NOMO-1 treated with dmso at 0.1 percent for 144 hours (cell line): ENCODE measurements at regions not wholly inside any gene's neighbourhood (a gene's known extent, or its start where the extent isn't known, plus 50 kb on each side); places are given as distances from the start of the nearest gene placed in this dataset.

Experiments
- DNase-seq: peaks from one replicate; lab custom pipeline; 2025; ENCODE audit not compliant: unreplicated experiment; lab: John Stamatoyannopoulos, UW

DNA sequence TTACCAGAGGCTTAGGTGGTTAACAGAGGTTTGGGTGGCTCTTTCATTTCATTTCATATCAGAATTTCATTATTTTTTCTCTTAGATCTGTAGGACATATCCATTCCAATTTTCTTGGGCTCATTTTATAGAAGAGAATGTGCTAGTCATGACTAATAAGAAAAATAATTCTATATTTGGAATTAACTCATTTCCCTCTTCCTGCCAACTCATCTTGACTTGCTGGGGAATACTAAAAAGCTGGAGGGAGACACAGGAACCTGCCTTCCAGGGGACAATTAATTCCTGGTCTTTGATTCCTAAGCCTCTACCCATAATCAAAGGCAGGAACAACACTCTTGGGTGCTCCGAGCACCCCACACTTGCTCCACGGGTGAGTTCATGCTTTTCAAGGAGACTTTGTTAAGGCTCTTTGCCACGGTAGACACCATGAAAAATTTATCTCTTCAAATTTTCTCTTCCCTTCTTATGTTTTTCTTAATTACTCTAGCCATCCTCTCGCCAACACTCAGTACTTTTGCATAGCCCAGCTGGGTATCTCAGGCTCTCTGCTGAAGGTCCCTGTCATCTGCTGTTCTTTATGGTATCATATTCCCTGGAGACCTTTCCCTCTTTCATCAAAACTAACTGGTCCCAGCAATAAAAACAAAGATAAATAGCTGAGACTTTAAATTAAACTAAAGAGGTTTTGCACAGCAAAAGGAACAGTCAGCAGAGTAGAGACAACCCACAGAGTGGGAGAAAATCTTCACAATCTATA, 273.9 kb downstream of the NPR3 start:
- DNase-seq = no peak

DNA sequence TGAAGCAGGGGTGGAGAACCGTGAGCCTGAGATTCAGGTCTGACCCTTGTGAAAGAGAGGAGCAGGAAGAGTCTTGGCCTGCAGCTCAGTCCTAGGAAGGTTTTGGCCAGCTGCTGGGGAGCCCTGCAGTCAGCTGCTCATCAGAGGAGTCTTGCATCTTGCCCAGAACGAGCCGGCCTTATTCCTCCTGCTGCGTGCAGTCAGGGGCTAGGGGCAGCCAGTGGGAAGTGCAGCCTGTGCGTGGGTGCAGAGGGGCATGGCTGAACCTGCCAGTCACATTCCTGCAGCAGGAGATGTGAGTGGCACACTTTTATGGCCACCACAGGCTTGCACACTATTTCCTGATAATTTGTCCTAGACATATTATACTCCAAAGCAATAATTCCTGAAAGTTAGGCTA, 278.7 kb downstream of the NPR3 start:
- no peak for DNase-seq

DNA sequence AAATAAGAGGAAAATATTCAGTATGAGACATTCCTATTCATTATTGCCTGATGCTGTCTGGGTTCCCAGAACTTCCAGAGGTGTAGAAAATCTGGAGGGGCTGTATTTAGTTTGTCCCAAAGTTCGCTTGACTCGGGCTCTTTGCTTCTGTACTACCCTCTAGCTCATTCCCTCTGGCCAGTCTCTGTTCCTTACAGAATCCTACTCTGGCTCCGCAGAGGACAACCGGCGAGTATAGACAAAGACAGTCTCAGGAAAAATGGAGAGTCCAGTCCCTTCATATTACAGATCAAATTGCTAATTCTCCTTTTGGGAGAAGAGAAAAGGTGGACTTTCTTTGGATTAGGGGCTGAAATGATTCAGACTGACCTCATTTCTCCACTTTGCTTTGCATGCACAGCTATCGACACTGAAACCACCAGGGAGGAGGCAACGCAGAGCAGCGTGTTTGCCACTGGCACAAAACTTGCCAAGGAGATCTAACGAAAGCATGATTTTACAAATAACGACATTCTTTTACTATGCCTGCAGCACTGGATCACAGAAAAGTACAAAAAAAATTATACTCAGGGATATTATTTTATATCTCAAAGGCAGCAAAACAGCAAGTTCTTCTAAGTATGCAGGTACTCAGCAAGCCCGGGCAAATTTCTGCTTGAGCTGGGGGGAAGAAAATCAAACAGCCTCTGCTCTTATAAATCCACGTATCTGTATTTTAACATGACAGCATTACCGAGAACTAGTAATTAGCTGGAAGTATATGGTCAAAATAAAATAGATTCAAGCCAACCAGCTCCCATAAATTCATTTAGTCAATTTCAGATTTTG, 279.7 kb downstream of the NPR3 start:
- DNase-seq = no peak

DNA sequence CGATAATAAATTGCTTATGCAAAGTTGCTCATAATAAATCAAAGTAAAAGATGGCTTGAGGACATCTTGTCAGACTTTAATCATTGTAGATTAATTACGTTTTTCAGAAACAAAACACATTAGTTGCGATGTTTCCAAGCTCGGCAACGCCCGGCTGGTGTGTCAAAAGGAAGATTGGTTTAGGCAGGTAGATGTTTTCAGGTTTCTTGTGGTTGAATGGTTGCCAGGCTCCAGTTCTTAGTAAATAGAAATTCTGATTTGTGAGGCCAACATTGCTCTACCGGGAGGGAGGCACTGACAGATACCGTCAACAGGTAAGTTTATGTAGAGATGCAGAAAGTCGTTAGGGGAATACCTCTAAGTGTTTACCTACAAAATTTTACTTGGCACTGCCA, 280.3 kb downstream of the NPR3 start:
- no peak for DNase-seq

DNA sequence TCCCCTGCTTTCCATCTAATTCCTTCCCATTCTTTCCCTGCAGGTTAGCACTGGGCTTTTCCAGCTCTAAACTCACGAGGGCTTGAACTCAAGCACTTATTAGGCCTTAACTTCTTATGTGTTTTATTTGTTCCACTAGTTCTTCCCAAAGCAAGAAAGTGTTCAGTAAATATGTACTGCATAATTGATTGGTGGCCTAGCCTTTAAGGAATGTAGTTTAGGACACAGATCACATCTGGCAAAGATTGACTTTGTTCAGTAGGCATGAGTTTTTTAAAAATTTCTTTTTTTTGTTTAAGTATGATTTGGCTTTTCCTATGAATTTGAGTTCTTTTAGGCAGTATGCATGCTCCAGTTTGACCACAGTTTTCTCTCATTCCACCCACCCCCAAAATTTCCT, 285.2 kb downstream of the NPR3 start:
- no peak for DNase-seq

DNA sequence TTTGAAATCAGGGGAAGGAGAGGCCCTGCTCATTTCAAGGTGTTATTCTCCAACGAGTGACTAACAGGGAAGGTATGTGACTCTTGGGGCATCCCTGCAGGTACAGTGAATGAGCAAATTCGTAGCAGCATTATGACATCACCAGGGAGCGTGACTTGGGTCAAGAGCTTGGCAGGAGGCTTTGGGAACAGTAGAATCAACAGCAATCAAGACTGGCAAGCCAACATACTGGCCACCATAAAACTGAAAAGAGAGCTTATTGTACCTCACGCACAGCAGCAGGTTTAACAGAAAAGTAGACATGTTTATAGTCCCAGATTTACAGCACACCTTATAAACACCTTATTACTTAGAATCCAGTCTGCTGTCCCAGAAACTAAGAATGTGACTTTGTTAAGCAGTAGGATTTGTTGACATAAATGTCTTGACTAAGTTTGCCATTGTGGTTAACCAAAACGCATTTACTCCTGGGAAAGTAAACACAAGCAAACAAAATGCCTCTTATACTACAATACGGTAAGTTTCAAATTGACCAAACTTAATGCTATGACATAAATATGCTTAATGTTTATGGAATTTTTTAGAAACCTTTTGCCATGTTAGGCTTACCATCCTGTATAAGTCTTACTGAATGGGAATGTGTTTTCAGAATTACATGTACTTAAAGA, 297.8 kb downstream of the NPR3 start:
- no peak for DNase-seq

DNA sequence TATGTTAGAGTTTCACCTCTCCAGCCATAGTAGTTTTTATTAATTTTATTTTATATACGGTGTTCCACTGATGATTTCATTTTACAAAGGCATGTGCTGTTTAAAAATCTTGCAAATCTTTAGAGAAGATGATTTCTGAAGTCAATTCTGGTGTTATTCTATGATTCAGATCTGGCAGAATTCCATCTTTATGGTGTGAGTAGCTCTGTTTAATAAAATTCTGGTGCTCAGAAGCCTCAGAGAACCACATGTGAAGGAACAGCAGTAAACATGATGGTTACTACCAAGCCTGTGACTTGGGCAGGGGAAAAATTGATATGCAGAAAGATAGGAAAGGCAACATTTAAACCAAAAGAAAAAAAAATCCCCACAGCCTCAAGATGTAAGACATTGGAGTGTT, 299.7 kb downstream of the NPR3 start:
- DNase-seq = no peak

DNA sequence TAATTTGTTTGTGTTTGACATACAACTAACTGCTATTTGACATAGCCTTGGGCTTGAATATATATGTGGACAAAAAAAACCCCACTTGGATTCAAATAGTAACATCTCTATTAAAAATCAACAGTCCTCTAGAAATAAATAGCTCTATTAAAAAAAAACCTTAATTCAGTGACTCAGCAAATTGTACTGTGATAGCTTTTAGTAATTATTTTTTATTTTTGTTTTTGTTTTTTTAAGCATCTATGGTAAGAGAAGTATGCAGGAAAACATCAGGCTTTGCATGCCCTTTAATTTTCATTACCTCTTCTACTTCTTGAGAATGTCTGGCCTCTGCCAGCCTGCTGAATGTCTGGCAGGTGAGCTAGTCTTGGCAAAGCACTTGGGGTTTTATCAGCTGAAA, 300.7 kb downstream of the NPR3 start:
- no peak for DNase-seq

DNA sequence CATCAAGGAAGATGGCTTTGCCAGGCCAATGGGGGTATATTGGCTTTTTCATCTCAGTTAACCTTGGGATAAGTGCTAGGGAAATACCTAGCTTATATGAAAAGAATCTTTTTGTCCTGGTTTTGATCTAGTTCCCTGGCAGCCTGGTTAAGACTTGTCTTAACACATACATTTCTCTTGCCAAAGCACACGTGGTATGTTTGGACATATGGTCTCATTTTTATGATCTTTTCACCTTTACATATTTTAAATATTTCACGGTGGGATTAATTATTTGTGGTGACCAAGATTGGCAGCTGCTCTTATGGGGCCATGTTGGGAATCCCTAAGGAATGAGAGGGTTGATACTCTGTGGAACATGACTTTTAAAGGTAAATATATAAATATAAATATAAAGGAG, 312.5 kb downstream of the NPR3 start:
- no peak for DNase-seq

DNA sequence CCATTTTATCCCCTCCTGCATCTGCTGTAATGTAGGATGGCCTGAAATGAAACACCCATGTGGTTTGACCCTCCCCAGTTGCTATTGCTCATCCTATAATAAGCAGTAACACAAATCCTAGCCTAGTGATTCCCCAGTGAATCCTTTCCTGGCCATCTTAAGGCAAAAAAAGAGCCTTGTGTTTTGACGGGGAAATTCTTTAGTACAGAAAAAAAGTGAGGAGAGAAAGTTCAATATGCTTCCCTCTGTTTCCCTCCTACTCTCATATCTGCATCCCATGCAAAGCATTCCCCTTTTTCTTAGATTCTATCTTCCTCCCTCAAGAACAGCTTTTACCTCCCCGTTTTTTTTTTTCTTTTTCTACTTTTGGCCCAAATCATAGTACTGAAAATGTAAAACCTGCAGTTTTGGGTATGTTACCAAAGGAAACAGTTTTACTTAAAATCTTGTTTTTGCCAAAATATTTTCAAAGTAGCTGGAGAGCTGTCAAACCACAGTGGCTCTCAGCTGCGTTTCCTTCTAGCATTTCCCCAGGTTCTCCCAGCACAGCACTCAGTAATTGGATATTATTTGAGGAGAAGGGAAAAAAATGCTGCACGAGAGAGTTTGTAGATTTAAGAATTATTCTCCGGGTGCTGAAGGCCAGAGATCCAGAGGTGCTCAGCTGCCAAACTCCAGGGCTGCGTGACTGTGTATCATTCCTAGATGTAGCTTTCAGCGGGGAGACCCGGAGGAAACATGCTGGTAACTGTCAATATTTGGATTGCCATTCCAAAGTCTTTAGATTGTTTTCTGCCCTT, 321.4 kb downstream of the NPR3 start:
- DNase-seq = no peak

DNA sequence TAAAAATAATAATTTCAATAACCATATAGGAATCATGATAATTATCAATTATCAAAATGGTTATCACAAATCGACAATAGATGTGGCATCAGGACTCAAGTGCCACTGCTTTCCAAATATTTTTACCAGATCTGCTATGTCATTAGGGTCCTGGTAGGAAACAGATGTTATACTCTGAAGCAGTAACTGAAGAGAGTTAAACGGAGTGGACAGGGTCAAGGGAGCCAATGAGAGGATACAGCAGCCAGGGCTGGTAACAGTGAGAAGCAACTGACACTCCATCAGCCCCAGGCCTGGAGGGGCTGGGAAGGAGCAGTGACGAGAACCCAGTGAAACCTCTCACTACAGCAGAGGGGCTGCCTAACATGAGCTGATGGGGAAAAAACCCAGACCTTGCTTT, 322.4 kb downstream of the NPR3 start:
- DNase-seq = no peak

DNA sequence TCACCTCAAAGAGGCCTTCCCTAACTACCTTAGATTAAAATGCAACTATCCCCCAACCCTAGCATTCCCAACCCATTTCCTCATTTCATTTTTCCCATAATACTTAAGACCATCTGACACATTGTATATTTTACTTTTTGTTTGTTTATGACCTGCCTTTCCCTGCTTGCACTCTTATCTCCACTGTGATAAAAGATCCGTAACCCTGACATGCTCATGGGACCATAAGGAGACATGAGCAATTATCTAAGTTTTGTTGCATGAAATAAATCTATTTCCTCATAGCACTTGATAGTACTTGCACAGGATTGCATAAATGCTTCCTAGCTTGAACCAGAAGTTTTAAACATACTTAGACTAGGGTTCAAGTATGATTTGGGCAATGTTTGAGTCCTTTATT, 323.7 kb downstream of the NPR3 start:
- DNase-seq = no peak

DNA sequence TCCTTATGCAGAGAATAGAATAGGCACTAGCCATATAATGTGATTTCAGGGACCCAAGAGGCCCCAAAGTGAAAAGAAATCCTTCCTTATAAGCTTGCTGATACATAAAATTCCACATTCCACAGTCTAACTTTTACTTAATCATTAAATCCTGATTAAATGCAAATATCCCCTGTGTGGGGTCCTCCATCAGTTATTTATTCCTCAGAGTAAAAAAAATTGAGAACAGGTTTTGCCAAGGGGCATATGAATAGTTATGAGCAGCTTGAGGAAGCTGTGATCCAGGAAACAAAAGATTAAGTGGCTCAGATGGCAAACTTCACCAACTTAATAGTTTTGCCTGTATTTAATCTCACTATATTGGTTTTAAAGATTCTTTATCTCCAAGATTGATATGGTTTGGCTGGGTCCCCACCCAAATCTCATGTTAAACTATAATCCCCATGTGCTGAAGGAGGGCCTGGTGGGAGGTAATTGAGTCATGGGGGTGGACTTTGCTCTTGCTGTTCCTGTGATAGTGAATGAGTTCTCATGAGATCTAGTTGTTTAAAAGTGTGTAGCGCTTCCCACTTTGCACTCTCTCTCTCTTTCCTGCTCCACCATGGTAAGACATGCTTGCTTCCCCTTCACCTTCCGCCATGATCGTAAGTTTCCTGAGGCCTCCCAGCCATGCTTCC, 324.9 kb downstream of the NPR3 start:
- no peak for DNase-seq

DNA sequence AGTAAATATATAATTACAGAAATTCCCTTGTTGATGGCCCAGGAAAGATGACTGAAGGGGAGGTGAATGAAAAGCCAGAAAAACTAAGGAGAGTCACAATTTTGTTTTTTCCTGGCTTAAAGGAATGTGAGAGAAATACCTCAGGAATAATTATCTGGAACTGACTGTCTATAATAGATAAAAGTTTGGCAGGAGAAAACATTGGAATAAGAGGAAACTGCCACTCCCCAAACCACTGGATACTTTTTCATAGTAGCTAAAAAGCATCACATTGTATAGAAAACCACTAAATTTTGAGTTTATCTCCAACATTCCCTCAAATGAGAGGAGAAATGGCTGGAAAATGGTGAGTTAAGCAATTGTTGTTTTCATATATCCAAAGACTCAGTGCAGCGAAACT, 326.0 kb downstream of the NPR3 start:
- no peak for DNase-seq

DNA sequence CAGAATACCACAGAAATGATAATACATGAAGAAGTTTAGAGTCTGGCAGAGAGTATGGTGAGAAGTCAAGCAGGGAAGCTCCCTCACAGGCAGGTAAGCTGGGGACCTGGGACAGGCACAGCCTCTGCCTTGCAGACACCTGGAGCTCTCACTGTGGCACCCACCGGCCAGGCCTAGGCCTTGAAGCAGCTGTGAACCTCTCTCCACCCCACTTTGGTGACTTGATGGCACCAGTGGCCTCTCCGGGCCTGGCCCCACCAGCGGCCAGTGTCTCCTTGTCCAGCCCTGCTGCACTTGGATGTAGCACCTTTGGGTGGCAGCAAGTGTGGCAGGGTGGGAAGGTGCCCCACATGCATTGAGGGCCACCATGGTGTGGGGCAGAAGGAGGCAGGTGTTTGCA, 330.5 kb downstream of the NPR3 start:
- DNase-seq = no peak

DNA sequence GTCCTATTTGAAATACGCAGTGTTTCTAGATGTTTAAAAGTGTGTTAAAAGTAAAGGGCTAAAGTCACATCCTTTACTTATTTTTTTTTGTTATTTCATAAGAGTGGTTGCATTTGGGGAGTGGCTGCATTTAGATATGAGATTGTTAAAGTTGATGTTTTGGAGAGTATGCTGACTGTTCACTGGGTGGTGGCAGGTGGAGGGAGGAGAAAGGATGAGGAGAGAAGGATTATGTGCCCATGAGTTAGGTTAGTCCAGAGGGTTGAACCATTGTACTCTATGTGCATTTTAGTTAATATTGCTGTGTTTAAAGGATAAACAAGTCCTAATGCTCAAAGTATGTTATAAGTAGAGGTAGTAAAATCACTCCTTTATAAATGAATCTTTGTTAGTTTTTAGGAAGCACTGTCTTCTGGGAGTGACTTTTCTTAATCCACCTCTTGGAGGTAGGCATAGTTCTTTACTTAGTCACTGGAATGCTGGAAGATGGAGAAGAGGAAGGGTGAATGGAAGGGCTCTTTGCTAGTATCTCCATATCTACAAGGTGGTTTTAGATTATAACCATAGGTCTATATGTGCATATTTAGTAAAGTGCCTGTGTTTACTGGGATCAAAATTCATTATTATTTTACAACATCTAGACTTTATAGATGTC, 332.3 kb downstream of the NPR3 start:
- DNase-seq = no peak

DNA sequence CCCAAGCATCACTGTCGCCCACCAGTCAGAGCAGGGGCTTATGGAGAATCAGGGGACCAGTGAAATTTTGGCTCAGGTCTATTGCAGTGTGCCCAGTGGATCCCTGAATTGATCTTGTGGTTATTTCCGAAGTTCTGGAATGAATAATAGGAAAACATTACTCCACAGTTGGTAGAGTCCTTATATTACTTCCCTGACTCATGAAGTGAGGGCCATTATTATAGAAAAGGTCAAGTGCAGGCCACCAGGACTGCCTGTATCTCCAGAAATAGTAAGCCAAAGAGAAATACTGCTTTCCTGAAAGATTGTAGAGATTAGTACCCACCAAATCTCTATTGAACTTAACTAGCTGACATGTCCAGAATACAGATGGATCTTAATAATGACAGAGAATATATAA, 335.0 kb downstream of the NPR3 start:
- no peak for DNase-seq

DNA sequence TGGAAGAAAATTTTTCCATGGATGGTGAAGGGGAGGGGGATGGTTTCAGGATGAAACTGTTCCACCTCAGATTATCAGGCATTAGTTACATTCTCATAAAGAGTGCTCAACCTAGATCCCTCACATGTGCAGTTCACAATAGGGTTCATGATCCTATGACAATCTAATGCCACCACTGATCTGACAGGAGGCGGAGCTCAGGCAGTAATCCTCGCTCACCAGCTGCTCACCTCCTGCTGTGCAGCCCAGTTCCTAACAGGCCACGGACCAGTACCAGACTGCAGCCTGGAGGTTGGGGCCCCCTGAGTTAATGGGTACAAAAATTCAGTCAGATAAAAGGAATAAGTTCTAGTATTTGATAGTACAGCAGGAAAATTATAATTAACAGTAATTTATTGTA, 337.2 kb downstream of the NPR3 start:
- DNase-seq = no peak

DNA sequence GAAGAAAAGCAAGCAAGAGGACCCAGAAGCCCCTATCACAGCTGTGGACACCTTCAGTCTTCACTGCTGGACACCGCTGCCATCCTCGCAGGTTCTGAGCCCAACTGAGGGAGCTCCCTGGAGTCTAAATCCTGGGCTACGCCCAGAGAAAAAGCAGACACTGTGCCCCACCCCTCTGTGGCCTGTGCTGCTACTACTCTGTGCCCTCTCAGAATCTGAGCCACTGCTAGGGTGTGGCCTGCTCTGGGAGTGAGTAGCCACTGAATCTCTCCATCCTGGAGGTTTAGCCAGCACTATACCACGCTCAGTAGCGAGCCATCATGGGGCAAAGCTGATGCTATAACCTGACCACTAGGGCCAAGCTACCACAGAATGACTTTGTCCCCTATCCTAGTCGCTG, 338.2 kb downstream of the NPR3 start:
- no peak for DNase-seq

DNA sequence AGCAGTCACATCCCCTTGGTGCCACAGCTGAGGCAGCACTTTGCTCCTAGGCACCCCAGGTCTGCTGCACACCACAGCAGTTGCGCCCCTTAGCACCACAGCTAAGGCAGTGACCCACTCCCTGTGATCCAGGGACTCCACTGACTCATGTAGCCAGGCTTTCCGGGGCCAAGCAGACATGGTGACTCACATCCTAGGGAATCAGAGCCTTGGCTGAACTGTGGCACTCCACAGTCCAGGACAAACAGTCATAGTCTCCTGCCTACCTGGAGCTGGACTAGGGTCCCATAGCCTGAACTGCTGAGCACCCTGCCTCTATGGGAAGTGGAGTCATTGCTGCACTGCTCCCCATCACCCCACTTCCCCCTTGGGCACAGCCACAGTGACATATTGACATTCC, 338.7 kb downstream of the NPR3 start:
- no peak for DNase-seq
